ENCODE measurements at regions not wholly inside any gene's neighbourhood (a gene's known extent, or its start where the extent isn't known, plus 50 kb on each side); places are given as distances from the start of the nearest gene placed in this dataset.

DNA sequence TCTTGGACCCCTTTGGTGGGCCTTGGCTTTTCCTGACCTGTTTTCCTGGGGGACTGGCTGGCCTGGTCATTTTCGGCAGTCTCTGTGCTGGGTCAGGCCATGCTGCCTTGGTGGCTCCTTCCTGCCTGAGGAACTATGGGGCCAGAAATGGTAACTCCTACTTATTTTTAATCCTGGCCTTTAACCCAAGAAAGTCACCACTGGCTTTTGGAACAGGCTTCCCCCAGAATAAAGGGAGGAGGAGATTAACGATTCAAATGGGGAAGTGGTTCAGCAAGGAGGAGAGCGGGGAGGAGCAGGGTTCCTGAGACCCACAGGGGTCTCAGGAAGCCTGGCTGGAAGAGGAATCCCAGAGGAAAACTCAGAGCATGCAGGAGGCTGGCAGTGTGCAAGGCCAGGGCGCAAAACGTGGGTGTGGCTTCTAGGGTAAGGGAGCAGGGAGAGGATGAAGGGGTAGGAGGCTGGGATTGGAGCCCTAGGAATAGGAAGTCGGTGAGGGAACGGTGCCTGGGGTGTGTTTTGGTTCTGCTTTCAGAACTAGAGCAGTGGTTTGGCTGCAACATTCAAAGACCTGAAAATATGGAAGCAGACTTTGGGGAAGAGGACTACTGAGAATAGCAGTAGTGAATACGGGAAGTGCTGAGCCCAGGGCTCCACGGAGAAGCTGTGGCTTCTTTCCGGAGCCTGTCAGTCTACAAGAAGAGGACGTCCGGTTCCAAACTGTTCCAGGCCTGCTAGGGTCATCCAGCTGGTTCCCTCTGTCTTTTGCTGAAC is 271.1 kb upstream of the KLF4 start:
- no peak overlapping the region for H2AFZ ChIP-seq (ENCODE audit: low read length)
- no peaks in the 10 kb centered on the region for H3K79me2 ChIP-seq (ENCODE audit: insufficient read depth, low read length)
- H3K4me1 ChIP-seq (ENCODE audit: insufficient read depth, low read length), result no peaks in the 10 kb centered on the region
- TF ChIP-seq ZNF17 (CRISPR knock-in tag; IDR thresholded peaks at IDR 0.05) (no peak), NFIC (IDR thresholded peaks at IDR 0.05; ENCODE audit: low read length) (no peak)
- TF ChIP-seq, protein P1, sequence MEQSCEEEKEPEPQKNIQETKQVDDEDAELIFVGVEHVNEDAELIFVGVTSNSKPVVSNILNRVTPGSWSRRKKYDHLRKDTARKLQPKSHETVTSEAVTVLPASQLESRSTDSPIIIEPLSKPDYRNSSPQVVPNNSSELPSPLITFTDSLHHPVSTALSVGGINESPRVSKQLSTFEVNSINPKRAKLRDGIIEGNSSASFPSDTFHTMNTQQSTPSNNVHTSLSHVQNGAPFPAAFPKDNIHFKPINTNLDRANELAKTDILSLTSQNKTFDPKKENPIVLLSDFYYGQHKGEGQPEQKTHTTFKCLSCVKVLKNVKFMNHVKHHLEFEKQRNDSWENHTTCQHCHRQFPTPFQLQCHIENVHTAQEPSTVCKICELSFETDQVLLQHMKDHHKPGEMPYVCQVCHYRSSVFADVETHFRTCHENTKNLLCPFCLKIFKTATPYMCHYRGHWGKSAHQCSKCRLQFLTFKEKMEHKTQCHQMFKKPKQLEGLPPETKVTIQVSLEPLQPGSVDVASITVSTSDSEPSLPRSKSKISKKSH (CRISPR knock-in tag; IDR thresholded peaks at IDR 0.05; ENCODE audit: borderline replicate concordance), result no peak
- H3K4me3 ChIP-seq (replicated peaks in 1 of 3; ENCODE audit: insufficient read depth in 1 of 3, low read depth in 2 of 3, low read length in 3 of 3), result no peak overlapping the region
- no TSS peak for BruUV-seq (replicated peaks)
- no peak overlapping the region for H3K9ac ChIP-seq (ENCODE audit: insufficient read depth, low read depth, low read length)
- H3K27me3 ChIP-seq (ENCODE audit: control insufficient read depth in 1 of 2, insufficient read depth in 2 of 2, low read length in 2 of 2), result no peaks in the 10 kb centered on the region
- 33% methylated on average over 12 of the region's 12 CpGs for WGBS (ENCODE audit: low lambda C conversion rate)
- H3K36me3 ChIP-seq (replicated peaks in 1 of 2; ENCODE audit: control insufficient read depth in 1 of 2, insufficient read depth in 2 of 2, low read length in 2 of 2), result no peaks in the 10 kb centered on the region
- ChIA-PET POLR2A (interaction anchor here (1.6 kb wide), 1 partner anchor 9 kb away, joined by 4 read pairs; no protein-coding TSS in a partner anchor), CTCF (ENCODE audit: low intra/inter-chr PET ratio, low total read pairs) (no interaction called here)
- DNase-seq (ENCODE audit: low spot score) (no peak), FAIRE-seq (no peak), ATAC-seq (no peak)
- H4K20me1 ChIP-seq (ENCODE audit: insufficient read depth, low read length), result no peaks in the 10 kb centered on the region
- intact Hi-C loops (cut with micrococcal nuclease; ENCODE audit: unreplicated experiment) (no loop called here), in situ Hi-C loops (cut with HindIII; ENCODE audit: extremely low pct_ligation_motif_present, low pct_unique_long_range_greater_than_20kb) (no loop called here)
- no peaks in the 10 kb centered on the region for H3K9me3 ChIP-seq (ENCODE audit: low read length)
- no peak overlapping the region for H3K4me2 ChIP-seq (ENCODE audit: low read depth, low read length)
- no peak overlapping the region for H3K27ac ChIP-seq (ENCODE audit: extremely low read length, insufficient read depth, low read length)

DNA sequence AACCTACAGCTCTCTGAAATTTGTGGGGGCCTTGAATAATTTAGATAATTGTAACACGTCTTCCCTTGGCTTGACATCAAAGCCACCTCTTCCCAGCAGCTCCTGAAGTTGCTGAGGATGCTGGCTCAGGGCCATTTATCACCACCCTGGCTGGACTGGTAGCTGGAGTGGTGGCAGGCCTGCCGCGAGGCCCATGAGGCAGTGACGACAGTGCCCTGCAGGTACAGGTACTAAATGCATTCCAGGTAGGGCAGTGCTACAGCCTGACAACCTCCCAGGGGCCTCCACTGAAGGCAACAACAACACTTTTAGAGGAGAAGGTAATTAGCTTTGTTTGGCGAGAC is 270.2 kb upstream of the KLF4 start:
- Histone ChIP-seq H2AFZ (ENCODE audit: low read length) (no peak overlapping the region), H3K27me3 (ENCODE audit: control insufficient read depth in 1 of 2, insufficient read depth in 2 of 2, low read length in 2 of 2) (no peaks in the 10 kb centered on the region), H3K79me2 (ENCODE audit: insufficient read depth, low read length) (no peaks in the 10 kb centered on the region), H3K9ac (ENCODE audit: insufficient read depth, low read depth, low read length) (no peak overlapping the region), H3K4me3 (replicated peaks in 1 of 3; ENCODE audit: insufficient read depth in 1 of 3, low read depth in 2 of 3, low read length in 3 of 3) (no peak overlapping the region), H4K20me1 (ENCODE audit: insufficient read depth, low read length) (no peaks in the 10 kb centered on the region), H3K4me2 (ENCODE audit: low read depth, low read length) (no peak overlapping the region), H3K4me1 (ENCODE audit: insufficient read depth, low read length) (no peaks in the 10 kb centered on the region), H3K27ac (ENCODE audit: extremely low read length, insufficient read depth, low read length) (no peak overlapping the region), H3K9me3 (ENCODE audit: low read length) (no peaks in the 10 kb centered on the region), H3K36me3 (replicated peaks in 1 of 2; ENCODE audit: control insufficient read depth in 1 of 2, insufficient read depth in 2 of 2, low read length in 2 of 2) (no peaks in the 10 kb centered on the region)
- POLR2A ChIA-PET, result no interaction called here
- WGBS (ENCODE audit: low lambda C conversion rate), result 67% methylated on average over 4 of the region's 5 CpGs
- BruUV-seq (replicated peaks), result no TSS peak
- in situ Hi-C loops (cut with HindIII; ENCODE audit: extremely low pct_ligation_motif_present, low pct_unique_long_range_greater_than_20kb), result no loop called here
- no peak for ATAC-seq
- CTCF ChIA-PET (ENCODE audit: low intra/inter-chr PET ratio, low total read pairs), result no interaction called here
- no peak for FAIRE-seq
- intact Hi-C loops (cut with micrococcal nuclease; ENCODE audit: unreplicated experiment), result no loop called here
- no peak for DNase-seq (ENCODE audit: low spot score)
- no peak for TF ChIP-seq ISL2 (CRISPR knock-in tag; IDR thresholded peaks at IDR 0.05)
- TF ChIP-seq FOXA3 (CRISPR knock-in tag; IDR thresholded peaks at IDR 0.05), result no peak
- no peak for TF ChIP-seq SP140L (CRISPR knock-in tag; IDR thresholded peaks at IDR 0.05; ENCODE audit: borderline replicate concordance)
- no peak for TF ChIP-seq EHMT2 (IDR thresholded peaks at IDR 0.05; ENCODE audit: borderline replicate concordance, low read depth, low read length)
- TF ChIP-seq HOXA7 (CRISPR knock-in tag; IDR thresholded peaks at IDR 0.05), result no peak
- no peak for TF ChIP-seq CENPX (CRISPR knock-in tag; IDR thresholded peaks at IDR 0.05)
- TF ChIP-seq, protein P2, sequence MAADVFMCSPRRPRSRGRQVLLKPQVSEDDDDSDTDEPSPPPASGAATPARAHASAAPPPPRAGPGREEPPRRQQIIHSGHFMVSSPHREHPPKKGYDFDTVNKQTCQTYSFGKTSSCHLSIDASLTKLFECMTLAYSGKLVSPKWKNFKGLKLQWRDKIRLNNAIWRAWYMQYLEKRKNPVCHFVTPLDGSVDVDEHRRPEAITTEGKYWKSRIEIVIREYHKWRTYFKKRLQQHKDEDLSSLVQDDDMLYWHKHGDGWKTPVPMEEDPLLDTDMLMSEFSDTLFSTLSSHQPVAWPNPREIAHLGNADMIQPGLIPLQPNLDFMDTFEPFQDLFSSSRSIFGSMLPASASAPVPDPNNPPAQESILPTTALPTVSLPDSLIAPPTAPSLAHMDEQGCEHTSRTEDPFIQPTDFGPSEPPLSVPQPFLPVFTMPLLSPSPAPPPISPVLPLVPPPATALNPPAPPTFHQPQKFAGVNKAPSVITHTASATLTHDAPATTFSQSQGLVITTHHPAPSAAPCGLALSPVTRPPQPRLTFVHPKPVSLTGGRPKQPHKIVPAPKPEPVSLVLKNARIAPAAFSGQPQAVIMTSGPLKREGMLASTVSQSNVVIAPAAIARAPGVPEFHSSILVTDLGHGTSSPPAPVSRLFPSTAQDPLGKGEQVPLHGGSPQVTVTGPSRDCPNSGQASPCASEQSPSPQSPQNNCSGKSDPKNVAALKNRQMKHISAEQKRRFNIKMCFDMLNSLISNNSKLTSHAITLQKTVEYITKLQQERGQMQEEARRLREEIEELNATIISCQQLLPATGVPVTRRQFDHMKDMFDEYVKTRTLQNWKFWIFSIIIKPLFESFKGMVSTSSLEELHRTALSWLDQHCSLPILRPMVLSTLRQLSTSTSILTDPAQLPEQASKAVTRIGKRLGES (CRISPR knock-in tag; IDR thresholded peaks at IDR 0.05; ENCODE audit: borderline replicate concordance), result no peak
- no peak for TF ChIP-seq NONO (IDR thresholded peaks at IDR 0.05)
- no peak for TF ChIP-seq NONO (CRISPR knock-in tag; conservative IDR thresholded peaks at IDR 0.05)

Data from HepG2 (cell line).